ENCODE measurements at regions not wholly inside any gene's neighbourhood (a gene's known extent, or its start where the extent isn't known, plus 50 kb on each side); places are given as distances from the start of the nearest gene placed in this dataset.

GRCh38 chr2:13390676-13391075, 673.9 kb downstream of the TRIB2 start:
- no peak for ATAC-seq
- H3K27me3 ChIP-seq (ENCODE audit: control insufficient read depth, insufficient read depth, low read length): no peaks in the 10 kb centered on the region
- DNase-seq (ENCODE audit: low read depth, low spot score): no peak
- no TSS peak for BruUV-seq (replicated peaks)
- CTCF ChIA-PET: no interaction called here
- H3K36me3 ChIP-seq (ENCODE audit: control insufficient read depth, insufficient read depth, low read length): no peaks in the 10 kb centered on the region
- H3K27ac ChIP-seq (ENCODE audit: low read length): no peak overlapping the region
- peaks cover 3% of the 10 kb centered on the region; the same call in 1 of the 2 replicates for H3K9me3 ChIP-seq (ENCODE audit: control insufficient read depth, insufficient read depth, low read depth, low read length)
- no peak for TF ChIP-seq POLR2AphosphoS5 (IDR thresholded peaks at IDR 0.05; ENCODE audit: low read depth, low read length)
- no peak for TF ChIP-seq REST (IDR thresholded peaks at IDR 0.05; ENCODE audit: insufficient read depth in 1 of 2, low read depth in 2 of 2, low read length in 1 of 2)
- TF ChIP-seq TCF7L2 (IDR thresholded peaks at IDR 0.05; ENCODE audit: low read depth, low read length): no peak
- TF ChIP-seq SIN3A (IDR thresholded peaks at IDR 0.05; ENCODE audit: borderline replicate concordance, insufficient read depth, low read depth, low read length): no peak
- no peak for TF ChIP-seq CTCF (IDR thresholded peaks at IDR 0.05)
- no peaks in the 10 kb centered on the region for H3K4me1 ChIP-seq (ENCODE audit: control insufficient read depth, insufficient read depth, low read length)
- POLR2A ChIA-PET: no interaction called here
- in situ Hi-C loops (cut with HindIII; ENCODE audit: low pct_unique_long_range_greater_than_20kb, low sequenced_read_pairs) (no loop called here), intact Hi-C loops (cut with micrococcal nuclease; ENCODE audit: unreplicated experiment) (no loop called here)
- no peak overlapping the region for H3K4me3 ChIP-seq (ENCODE audit: low read depth in 2 of 2, low read length in 2 of 2)

- BruUV-seq (replicated peaks): no TSS peak
- H3K4me1 ChIP-seq (ENCODE audit: control insufficient read depth, insufficient read depth, low read length): no peaks in the 10 kb centered on the region
- CTCF ChIA-PET: no interaction called here
- in situ Hi-C loops (cut with HindIII; ENCODE audit: low pct_unique_long_range_greater_than_20kb, low sequenced_read_pairs): no loop called here
- no peak for ATAC-seq
- POLR2A ChIA-PET: interaction anchor here (0.5 kb wide), 1 partner anchor 200 kb away, joined by 3 read pairs; no protein-coding TSS in a partner anchor
- no peak overlapping the region for H3K4me3 ChIP-seq (ENCODE audit: low read depth in 2 of 2, low read length in 2 of 2)
- intact Hi-C loops (cut with micrococcal nuclease; ENCODE audit: unreplicated experiment): no loop called here
- H3K9me3 ChIP-seq (ENCODE audit: control insufficient read depth, insufficient read depth, low read depth, low read length): no peaks in the 10 kb centered on the region
- no peaks in the 10 kb centered on the region for H3K27me3 ChIP-seq (ENCODE audit: control insufficient read depth, insufficient read depth, low read length)
- TF ChIP-seq POLR2AphosphoS5 (IDR thresholded peaks at IDR 0.05; ENCODE audit: low read depth, low read length) (no peak), CTCF (IDR thresholded peaks at IDR 0.05) (no peak), REST (IDR thresholded peaks at IDR 0.05; ENCODE audit: insufficient read depth in 1 of 2, low read depth in 2 of 2, low read length in 1 of 2) (no peak), TCF7L2 (IDR thresholded peaks at IDR 0.05; ENCODE audit: low read depth, low read length) (no peak), SIN3A (IDR thresholded peaks at IDR 0.05; ENCODE audit: borderline replicate concordance, insufficient read depth, low read depth, low read length) (no peak)
- H3K27ac ChIP-seq (ENCODE audit: low read length): no peak overlapping the region
- no peak for DNase-seq (ENCODE audit: low read depth, low spot score)
- no peaks in the 10 kb centered on the region for H3K36me3 ChIP-seq (ENCODE audit: control insufficient read depth, insufficient read depth, low read length)
Observed at GRCh38 chr2:13401312-13401711, 684.6 kb downstream of the TRIB2 start.

Data from Panc1 (cell line).